ENCODE measurements at regions not wholly inside any gene's neighbourhood (a gene's known extent, or its start where the extent isn't known, plus 50 kb on each side); places are given as distances from the start of the nearest gene placed in this dataset.
A peak's percentile ranks its signal among the peaks of the same experiment; 100 is the strongest.

- no peak overlapping the region for H3K4me3 ChIP-seq (ENCODE audit: low read length)
- no peak for TF ChIP-seq CTCF (conservative IDR thresholded peaks at IDR 0.05; ENCODE audit: low read depth, low read length)
- DNase-seq (ENCODE audit: low read depth): peak; percentile 54
Observed at GRCh38 chr4:43763029-43763610, 685.5 kb downstream of the KCTD8 start.

- no peak for TF ChIP-seq CTCF (conservative IDR thresholded peaks at IDR 0.05; ENCODE audit: low read depth, low read length)
- DNase-seq (ENCODE audit: low read depth): no peak
- no peak overlapping the region for H3K4me3 ChIP-seq (ENCODE audit: low read length)
Observed at GRCh38 chr4:43765514-43765913, 683.1 kb downstream of the KCTD8 start.

GRCh38 chr4:43766648-43767047 is 682.0 kb downstream of the KCTD8 start:
- no peak for TF ChIP-seq CTCF (conservative IDR thresholded peaks at IDR 0.05; ENCODE audit: low read depth, low read length)
- H3K4me3 ChIP-seq (ENCODE audit: low read length): no peak overlapping the region
- DNase-seq (ENCODE audit: low read depth): no peak

GRCh38 chr4:43776371-43776770 is 672.2 kb downstream of the KCTD8 start:
- TF ChIP-seq CTCF (conservative IDR thresholded peaks at IDR 0.05; ENCODE audit: low read depth, low read length): no peak
- DNase-seq (ENCODE audit: low read depth): no peak

GRCh38 chr4:43778187-43778915 is 670.3 kb downstream of the KCTD8 start:
- TF ChIP-seq CTCF (conservative IDR thresholded peaks at IDR 0.05; ENCODE audit: low read depth, low read length): no peak
- DNase-seq (ENCODE audit: low read depth): no peak
- no peak overlapping the region for H3K4me3 ChIP-seq (ENCODE audit: low read length)

More at GRCh38 chr4:43776371-43776770, 672.2 kb downstream of the KCTD8 start:
- no peak overlapping the region for H3K4me3 ChIP-seq (ENCODE audit: low read length)

DNA sequence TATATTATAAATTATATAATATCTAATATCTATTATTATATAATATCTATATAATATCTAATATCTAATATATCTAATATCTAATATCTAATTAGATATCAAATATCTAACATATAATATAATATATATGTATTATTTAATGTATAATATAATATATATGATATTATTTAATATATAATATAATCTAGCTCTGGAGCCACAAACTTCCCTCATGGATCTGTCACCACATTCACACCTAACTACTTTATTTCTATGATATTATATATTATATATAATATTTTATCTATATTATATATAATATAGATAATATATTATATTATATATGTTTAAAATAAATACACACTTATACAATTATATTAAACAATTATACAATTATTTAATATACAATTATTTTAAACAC is 667.5 kb downstream of the KCTD8 start:
- H3K4me3 ChIP-seq (ENCODE audit: low read length): no peak overlapping the region
- DNase-seq (ENCODE audit: low read depth): no peak
- TF ChIP-seq CTCF (conservative IDR thresholded peaks at IDR 0.05; ENCODE audit: low read depth, low read length): no peak

GRCh38 chr4:43782391-43782790 is 666.2 kb downstream of the KCTD8 start:
- DNase-seq (ENCODE audit: low read depth): no peak
- no peak overlapping the region for H3K4me3 ChIP-seq (ENCODE audit: low read length)
- no peak for TF ChIP-seq CTCF (conservative IDR thresholded peaks at IDR 0.05; ENCODE audit: low read depth, low read length)

All from retinal pigment epithelial cell (primary cell).